IMR-90 (cell line): ENCODE measurements at regions not wholly inside any gene's neighbourhood (a gene's known extent, or its start where the extent isn't known, plus 50 kb on each side); places are given as distances from the start of the nearest gene placed in this dataset.

Experiments
- ATAC-seq: fragments of 200-7000 bp; cut with Tn5 transposase; 2 replicates; pipeline ENCODE4 v1.9.1; 2020; ENCODE audit warnings: low read depth, mild to moderate bottlenecking, moderate library complexity
- BruUV-seq: library from RNA; stranded (reverse); fragments of 400-500 nt; replicated peaks from 2 replicates; lab custom pipeline; 2021; lab: Mats Ljungman, UMichigan
- CTCF ChIA-PET: fragments of 300-600 bp; formaldehyde crosslinking; extraction: SDS; loops from one replicate; lab custom pipeline; 2021; ENCODE audit warnings: antibody characterized with exemption; lab: Yijun Ruan, JAX
- POLR2A ChIA-PET: fragments of 300-600 bp; sonication (Branson Sonifier 250); formaldehyde crosslinking; loops from one replicate; lab custom pipeline; 2022; ENCODE audit warnings: antibody characterized with exemption; ENCODE audit not compliant: unreplicated experiment; lab: Charles Lee
- DNase-seq: peaks from one replicate; pipeline ENCODE4 v3.0.0; 2013
- H2AFZ ChIP-seq: replicated peaks from 2 replicates; pipeline ENCODE3; 2013; ENCODE audit warnings: low read length, mild to moderate bottlenecking; ENCODE audit not compliant: poor library complexity
- H2AK5ac ChIP-seq: 2 replicates; pipeline ENCODE4 v1.6.1; 2013; ENCODE audit warnings: low read depth, low read length, inconsistent platforms
- H2AK9ac ChIP-seq: replicated peaks from 2 replicates; pipeline ENCODE3; 2013; ENCODE audit warnings: mild to moderate bottlenecking, low read depth, low read length, moderate library complexity; ENCODE audit not compliant: poor library complexity
- H2BK120ac ChIP-seq: 2 replicates; pipeline ENCODE4 v1.6.1; 2013; ENCODE audit warnings: low read depth, low read length, inconsistent platforms
- H2BK15ac ChIP-seq: 3 replicates; pipeline ENCODE4 v1.6.1; 2013; ENCODE audit warnings: low read depth, low read length, inconsistent platforms
- H2BK20ac ChIP-seq: 2 replicates; pipeline ENCODE4 v1.6.1; 2013; ENCODE audit warnings: low read depth, mild to moderate bottlenecking, inconsistent platforms, low read length, moderate library complexity
- H2BK5ac ChIP-seq: 2 replicates; pipeline ENCODE4 v1.6.1; 2013; ENCODE audit warnings: mild to moderate bottlenecking, low read depth, low read length, inconsistent platforms; ENCODE audit not compliant: poor library complexity, severe bottlenecking
- H3K14ac ChIP-seq: replicated peaks from 2 replicates; pipeline ENCODE4 v1.6.1; 2013; ENCODE audit warnings: low read depth, low read length, inconsistent platforms
- H3K18ac ChIP-seq: 2 replicates; pipeline ENCODE4 v1.6.1; 2013; ENCODE audit warnings: low read depth, low read length, control low read depth
- H3K23ac ChIP-seq: 2 replicates; pipeline ENCODE4 v1.6.1; 2013; ENCODE audit warnings: low read depth, low read length, inconsistent platforms
- H3K27ac ChIP-seq: 2 replicates; pipeline ENCODE4 v1.5.1; 2013; ENCODE audit warnings: mild to moderate bottlenecking, control low read depth, low read length; ENCODE audit not compliant: insufficient read depth
- H3K27me3 ChIP-seq: 2 replicates; pipeline ENCODE4 v1.6.1; 2013; ENCODE audit warnings: low read length; ENCODE audit not compliant: control insufficient read depth, insufficient read depth
- H3K36me3 ChIP-seq: 2 replicates; pipeline ENCODE4 v1.6.1; 2013; ENCODE audit warnings: low read length, mixed read lengths; ENCODE audit not compliant: control insufficient read depth, insufficient read depth
- H3K4ac ChIP-seq: 2 replicates; pipeline ENCODE4 v1.6.1; 2013; ENCODE audit warnings: low read depth, low read length, inconsistent platforms
- H3K4me1 ChIP-seq: 2 replicates; pipeline ENCODE4 v1.6.1; 2013; ENCODE audit warnings: low read length, mixed read lengths; ENCODE audit not compliant: control insufficient read depth, insufficient read depth
- H3K4me2 ChIP-seq: 2 replicates; pipeline ENCODE4 v1.6.1; 2013; ENCODE audit warnings: low read depth, mild to moderate bottlenecking, control low read depth, low read length, moderate library complexity
- H3K4me3 ChIP-seq: 2 replicates; pipeline ENCODE4 v1.5.1; 2013; ENCODE audit warnings: low read depth, mild to moderate bottlenecking, control low read depth, low read length, moderate library complexity; ENCODE audit not compliant: insufficient read depth
- H3K56ac ChIP-seq: 2 replicates; pipeline ENCODE4 v1.6.1; 2013; ENCODE audit warnings: low read length, inconsistent platforms; ENCODE audit not compliant: insufficient read depth; ENCODE audit errors: extremely low read depth
- H3K79me1 ChIP-seq, 2 experiments: 2 replicates each; pipeline ENCODE4 v1.6.1; 2013; ENCODE audit warnings: low read length in 2 of 2, inconsistent platforms in 1 of 2, low read depth in 1 of 2
- H3K9ac ChIP-seq: 2 replicates; pipeline ENCODE4 v1.6.1; 2013; ENCODE audit warnings: low read depth, low read length, control low read depth
- H3K9me1 ChIP-seq: 2 replicates; pipeline ENCODE4 v1.6.1; 2013; ENCODE audit warnings: low read length, inconsistent platforms; ENCODE audit not compliant: insufficient read depth
- H3K9me3 ChIP-seq: 2 replicates; pipeline ENCODE4 v1.6.1; 2013; ENCODE audit warnings: low read length; ENCODE audit not compliant: control insufficient read depth, insufficient read depth
- H4K20me1 ChIP-seq: 2 replicates; pipeline ENCODE4 v1.6.1; 2013; ENCODE audit warnings: low read length, inconsistent platforms; ENCODE audit not compliant: insufficient read depth
- H4K5ac ChIP-seq: 2 replicates; pipeline ENCODE4 v1.6.1; 2013; ENCODE audit warnings: mild to moderate bottlenecking, low read depth, low read length, control low read depth
- H4K8ac ChIP-seq, 2 experiments: 2 replicates each; pipeline ENCODE4 v1.6.1; 2013; ENCODE audit warnings: low read depth in 2 of 2, low read length in 2 of 2, control low read depth in 1 of 2, inconsistent platforms in 1 of 2
- H4K91ac ChIP-seq: 2 replicates; pipeline ENCODE4 v1.6.1; 2013; ENCODE audit warnings: low read depth, low read length, inconsistent platforms; ENCODE audit not compliant: insufficient read depth
- BHLHE40 ChIP-seq: fragments of 150-350 bp; IDR thresholded peaks from 2 replicates; pipeline ENCODE4 v1.6.1; 2016; ENCODE audit warnings: mild to moderate bottlenecking, low read depth, low read length
- CEBPB ChIP-seq: IDR thresholded peaks from 2 replicates; pipeline ENCODE4 v1.6.1; 2012; ENCODE audit warnings: low read depth, low read length, improper control_type of control experiment
- FOS ChIP-seq: fragments of 150-350 bp; IDR thresholded peaks from 2 replicates; pipeline ENCODE4 v1.6.1; 2016; ENCODE audit warnings: low read depth, low read length
- MAFK ChIP-seq: IDR thresholded peaks from 2 replicates; pipeline ENCODE4 v1.6.1; 2012; ENCODE audit warnings: low read depth, low read length, improper control_type of control experiment
- MXI1 ChIP-seq: IDR thresholded peaks from 2 replicates; pipeline ENCODE4 v1.6.1; 2012; ENCODE audit warnings: low read depth, mild to moderate bottlenecking, low read length, moderate library complexity, borderline replicate concordance
- POLR2A ChIP-seq: IDR thresholded peaks from 2 replicates; pipeline ENCODE4 v1.6.1; 2012; ENCODE audit warnings: mild to moderate bottlenecking, low read depth, low read length
- RAD21 ChIP-seq: IDR thresholded peaks from 2 replicates; pipeline ENCODE4 v1.6.1; 2012; ENCODE audit warnings: low read length, improper control_type of control experiment
- RCOR1 ChIP-seq: IDR thresholded peaks from 2 replicates; pipeline ENCODE4 v1.6.1; 2012; ENCODE audit warnings: mild to moderate bottlenecking, low read length, improper control_type of control experiment; ENCODE audit not compliant: insufficient replicate concordance
- RFX5 ChIP-seq: IDR thresholded peaks from 2 replicates; pipeline ENCODE4 v1.8.0; 2012; ENCODE audit warnings: low read depth, mild to moderate bottlenecking, low read length, moderate library complexity
- SMC3 ChIP-seq: fragments of 150-350 bp; IDR thresholded peaks from 2 replicates; pipeline ENCODE4 v1.6.1; 2016; ENCODE audit warnings: low read depth, mild to moderate bottlenecking, antibody characterized with exemption, low read length, moderate library complexity
- USF2 ChIP-seq: fragments of 150-350 bp; IDR thresholded peaks from 2 replicates; pipeline ENCODE4 v1.6.1; 2017; ENCODE audit warnings: mild to moderate bottlenecking, antibody characterized with exemption, low read length, low read depth
- WGBS, 2 experiments: methylation state at CpG; one replicate each; pipeline versions ENCODE4 v1.1.5 to v1.1.7; 2013; ENCODE audit warnings: missing lambda C conversion rate in 2 of 2; ENCODE audit not compliant: insufficient read length in 1 of 2; ENCODE audit errors: extremely low coverage in 2 of 2; 5-methylcytosine and 5-hydroxymethylcytosine counted together
- dilution Hi-C: fragments of 300-500 bp; cut with HindIII; formaldehyde crosslinking; loops from one replicate; pipeline ENCODE4 v1.14.3; 2018; ENCODE audit warnings: low sequenced_read_pairs; ENCODE audit not compliant: unreplicated experiment
- in situ Hi-C: fragments of 300-500 bp; cut with MboI; formaldehyde crosslinking; loops from 3 replicates; pipeline ENCODE4 v1.14.3; 2019; ENCODE audit warnings: low sequenced_read_pairs, inconsistent platforms, mixed read lengths
- intact Hi-C: fragments of 100-400 bp; cut with micrococcal nuclease; formaldehyde crosslinking; loops from 2 replicates; pipeline ENCODE4 v1.10.0; 2022

DNA sequence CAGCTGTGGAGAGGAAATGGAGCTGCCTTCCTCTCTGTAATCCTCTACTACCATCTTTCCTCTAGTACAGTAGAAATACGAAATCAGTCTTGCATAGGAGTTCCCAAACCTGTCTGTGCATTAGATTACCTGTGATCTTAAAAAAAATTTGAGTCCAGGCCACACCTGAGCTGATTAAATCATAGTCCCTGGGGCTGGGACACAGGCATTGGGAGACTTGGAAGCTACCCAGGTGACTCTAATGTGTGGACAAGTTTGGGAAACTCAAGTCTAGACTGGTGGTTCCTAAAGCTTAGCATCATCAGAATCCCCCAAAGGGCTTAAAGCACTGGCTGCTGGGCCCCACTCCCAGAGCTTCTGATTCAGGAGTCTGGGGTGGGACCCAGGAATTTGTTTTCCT is 152.7 kb upstream of the GLI3 start:
- Histone ChIP-seq H3K9me1 (no peaks in the 10 kb centered on the region), H3K4me1 (no peaks in the 10 kb centered on the region), H3K27me3 (no peaks in the 10 kb centered on the region; the same call in 1 of the 2 replicates), H2BK15ac (no peak overlapping the region), H3K18ac (no peak overlapping the region), H4K5ac (no peak overlapping the region), H3K27ac (no peak overlapping the region), H3K36me3 (no peaks in the 10 kb centered on the region), H3K14ac (no peak overlapping the region), H4K20me1 (no peaks in the 10 kb centered on the region), H2BK5ac (no peak overlapping the region), H2AK5ac (no peak overlapping the region), H3K79me1 (no peaks in the 10 kb centered on the region), H2AFZ (no peak overlapping the region), H3K23ac (no peak overlapping the region), H3K9me3 (no peaks in the 10 kb centered on the region), H3K9ac (no peak overlapping the region), H3K4me2 (no peak overlapping the region), H3K4me3 (no peak overlapping the region), H3K56ac (no peak overlapping the region), H2BK120ac (no peak overlapping the region), H3K4ac (no peak overlapping the region), H2AK9ac (no peak overlapping the region), H4K8ac (no peak overlapping the region), H4K91ac (no peak overlapping the region), H2BK20ac (no peak overlapping the region)
- in situ Hi-C loops = no loop called here
- no peak for TF ChIP-seq SMC3
- no peak for TF ChIP-seq USF2
- TF ChIP-seq FOS = no peak
- no peak for TF ChIP-seq MXI1
- no peak for TF ChIP-seq MAFK
- TF ChIP-seq RAD21 = no peak
- no peak for TF ChIP-seq RFX5
- no peak for TF ChIP-seq CEBPB
- no peak for TF ChIP-seq RCOR1
- no peak for TF ChIP-seq POLR2A
- no peak for TF ChIP-seq BHLHE40
- ATAC-seq (no peak), DNase-seq (no peak)
- CTCF ChIA-PET = interaction anchor here (1.1 kb wide), 1 partner anchor 446 kb away, joined by 4 read pairs; no protein-coding TSS in a partner anchor
- intact Hi-C loops = no loop called here
- dilution Hi-C loops = no loop called here
- no CpG with 5 or more reads among the region's 1 CpG for WGBS, 2 experiments
- no TSS peak for BruUV-seq
- POLR2A ChIA-PET = no interaction called here
